Astrocyte (in vitro differentiated cells and primary cell): ENCODE measurements at regions not wholly inside any gene's neighbourhood (a gene's known extent, or its start where the extent isn't known, plus 50 kb on each side); places are given as distances from the start of the nearest gene placed in this dataset.

Experiments
- CTCF ChIP-seq: IDR thresholded peaks from 2 replicates; pipeline ENCODE4 v1.5.1; 2011; ENCODE audit warnings: low read depth, mild to moderate bottlenecking, inconsistent platforms, low read length, moderate library complexity; ENCODE audit not compliant: insufficient read depth
- EZH2 ChIP-seq: IDR thresholded peaks from 2 replicates; pipeline ENCODE4 v1.6.1; 2012; ENCODE audit warnings: mild to moderate bottlenecking, low read length, inconsistent platforms; ENCODE audit not compliant: insufficient read depth

GRCh38 chr4:71247706-71248105 lies 91.1 kb upstream of the SLC4A4 start:
- TF ChIP-seq EZH2 (no peak), CTCF (no peak)
